HG02870 (cell line): ENCODE measurements at regions not wholly inside any gene's neighbourhood (a gene's known extent, or its start where the extent isn't known, plus 50 kb on each side); places are given as distances from the start of the nearest gene placed in this dataset.

Source experiments
- ATAC-seq: cut with Tn5 transposase; IDR thresholded peaks from one replicate; pipeline ENCODE4 v1.9.1; 2021; ENCODE audit warnings: mild to moderate bottlenecking, moderate library complexity; ENCODE audit not compliant: unreplicated experiment

DNA sequence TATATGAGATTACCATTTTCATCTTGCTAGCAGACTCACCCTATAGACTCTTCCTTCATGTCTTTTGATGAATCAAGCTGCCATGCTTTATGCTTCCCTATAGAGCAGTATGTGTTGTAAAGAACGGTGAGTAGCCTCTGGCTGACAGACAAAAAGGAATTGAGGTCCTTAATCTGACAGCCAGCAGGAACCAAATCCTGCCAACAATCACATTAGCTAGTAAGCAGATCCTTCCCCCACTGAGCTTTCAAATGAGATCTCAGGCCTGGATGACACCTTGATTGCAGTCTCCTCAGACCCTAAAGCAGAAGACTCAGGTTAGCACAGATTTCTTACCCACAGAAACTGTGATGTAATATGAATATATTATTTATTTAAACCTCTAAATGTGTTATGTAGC lies 577.0 kb downstream of the CDH11 start:
- ATAC-seq: no peak

DNA sequence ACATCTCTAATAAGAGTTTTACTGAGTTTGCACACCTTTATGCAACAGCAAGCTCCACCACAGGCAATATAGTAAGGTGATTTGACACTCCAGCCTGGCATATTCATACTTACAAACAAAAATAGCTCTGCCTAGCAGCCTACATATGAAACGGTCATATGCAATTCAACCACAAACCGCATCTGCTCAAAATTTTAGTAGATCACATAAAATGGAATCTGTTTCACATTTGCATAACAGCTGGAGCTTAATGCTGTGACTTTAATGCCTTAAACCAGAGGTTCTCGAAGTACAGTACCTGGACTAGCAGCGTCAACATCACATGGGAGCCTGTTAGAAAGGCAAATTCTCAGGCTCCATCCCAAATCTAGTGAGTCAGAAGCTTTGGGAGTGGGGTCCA lies 578.4 kb downstream of the CDH11 start:
- no peak for ATAC-seq

DNA sequence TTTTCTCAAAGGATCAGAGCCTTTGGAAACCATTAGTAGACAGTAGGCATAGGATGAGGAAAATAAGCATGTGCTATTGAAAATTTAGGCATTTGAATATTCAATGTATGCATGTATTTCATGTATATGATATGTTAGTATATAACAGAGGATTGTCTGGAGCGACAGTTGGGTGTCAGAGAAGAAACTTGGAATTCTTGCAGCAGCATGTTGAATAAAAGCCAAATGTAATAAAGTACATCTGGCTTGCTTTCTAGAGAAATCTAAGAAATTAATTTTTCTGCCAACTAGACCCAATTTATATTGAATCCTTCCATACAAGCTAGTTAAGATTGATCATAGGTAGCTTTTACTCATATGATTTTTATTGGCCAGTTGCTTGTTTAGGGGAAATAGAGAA lies 578.8 kb downstream of the CDH11 start:
- no peak for ATAC-seq

DNA sequence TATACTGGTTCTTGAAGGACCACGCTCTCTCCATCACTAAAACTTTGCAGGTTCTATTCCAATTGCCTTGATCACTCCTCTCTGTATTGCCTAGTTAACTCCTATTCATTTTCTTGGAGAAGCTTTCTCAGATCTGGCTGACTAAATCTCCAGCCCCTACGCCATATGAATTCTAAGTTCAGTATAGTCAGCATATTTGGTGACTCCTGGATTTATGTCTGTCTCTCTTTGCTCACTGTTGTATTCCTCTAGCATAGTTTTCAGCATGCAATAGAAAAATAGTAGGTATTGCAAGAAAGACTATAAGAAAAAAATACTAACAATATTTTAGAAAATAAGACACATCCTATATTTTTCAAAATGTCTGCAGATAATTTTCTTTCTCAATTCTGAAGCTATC lies 579.7 kb downstream of the CDH11 start:
- no peak for ATAC-seq

DNA sequence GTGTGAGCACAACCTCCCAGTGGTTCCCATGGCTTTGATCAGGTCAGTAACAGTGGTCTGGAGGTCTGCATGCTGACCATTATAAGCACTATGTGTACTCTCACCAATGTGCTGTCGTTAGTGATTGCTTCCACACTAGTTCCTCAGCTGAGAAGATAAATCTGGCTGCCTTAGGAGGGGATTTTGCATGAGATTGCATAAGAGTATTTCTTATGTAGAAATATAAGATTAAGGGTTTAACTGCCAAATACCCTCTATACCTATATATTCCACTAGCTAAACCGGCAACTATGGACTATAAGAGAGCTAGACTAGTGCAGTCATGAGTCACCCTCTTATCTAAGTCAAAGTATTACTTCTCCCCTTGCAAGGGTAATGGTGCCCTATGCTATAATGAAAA lies 580.2 kb downstream of the CDH11 start:
- ATAC-seq: no peak

DNA sequence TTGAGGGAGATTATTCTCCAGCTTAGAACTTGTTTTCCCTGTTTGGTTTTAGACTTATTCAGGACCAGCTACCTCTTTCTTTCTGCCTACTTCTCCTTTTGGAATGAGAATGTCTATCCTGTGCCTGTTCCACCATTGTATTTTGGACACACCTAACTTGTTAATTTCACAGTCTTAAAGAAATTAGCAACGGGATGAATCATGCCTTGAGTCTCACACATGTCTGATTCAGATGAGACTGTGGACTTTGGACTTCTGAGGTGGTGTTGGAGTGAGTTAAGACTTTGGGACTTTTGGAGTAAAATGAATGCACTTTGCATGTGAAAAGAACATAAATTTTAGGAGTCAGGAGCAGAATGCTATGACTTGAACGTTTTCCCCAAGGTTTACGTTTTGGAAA lies 581.4 kb downstream of the CDH11 start:
- no peak for ATAC-seq

DNA sequence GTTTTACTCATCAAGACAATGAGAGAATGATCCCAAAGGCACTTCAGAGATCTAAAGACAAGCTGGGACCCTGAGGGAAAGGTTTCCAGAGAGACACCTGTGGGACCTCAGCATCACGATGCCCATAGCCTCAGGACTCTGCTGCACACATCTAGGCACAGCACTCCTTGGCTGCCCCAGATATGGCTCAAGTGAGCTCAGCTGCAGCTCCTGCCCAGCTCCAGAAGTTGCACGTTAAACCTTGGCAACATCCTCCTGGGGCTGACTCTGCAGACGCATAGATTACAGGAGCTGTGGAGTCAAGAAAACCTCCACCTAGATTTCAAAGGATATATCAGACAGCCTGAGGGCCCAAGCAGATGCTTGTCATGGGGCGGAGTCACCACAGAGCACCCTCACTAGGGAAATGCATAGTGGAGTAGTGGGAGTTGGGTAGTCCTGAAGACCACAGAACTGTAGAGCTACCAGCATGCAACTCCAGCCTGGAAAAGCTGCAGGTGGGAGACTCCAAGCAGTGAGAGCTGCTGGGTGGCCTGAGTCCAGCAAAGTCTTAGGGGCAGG lies 582.0 kb downstream of the CDH11 start:
- ATAC-seq: no peak

DNA sequence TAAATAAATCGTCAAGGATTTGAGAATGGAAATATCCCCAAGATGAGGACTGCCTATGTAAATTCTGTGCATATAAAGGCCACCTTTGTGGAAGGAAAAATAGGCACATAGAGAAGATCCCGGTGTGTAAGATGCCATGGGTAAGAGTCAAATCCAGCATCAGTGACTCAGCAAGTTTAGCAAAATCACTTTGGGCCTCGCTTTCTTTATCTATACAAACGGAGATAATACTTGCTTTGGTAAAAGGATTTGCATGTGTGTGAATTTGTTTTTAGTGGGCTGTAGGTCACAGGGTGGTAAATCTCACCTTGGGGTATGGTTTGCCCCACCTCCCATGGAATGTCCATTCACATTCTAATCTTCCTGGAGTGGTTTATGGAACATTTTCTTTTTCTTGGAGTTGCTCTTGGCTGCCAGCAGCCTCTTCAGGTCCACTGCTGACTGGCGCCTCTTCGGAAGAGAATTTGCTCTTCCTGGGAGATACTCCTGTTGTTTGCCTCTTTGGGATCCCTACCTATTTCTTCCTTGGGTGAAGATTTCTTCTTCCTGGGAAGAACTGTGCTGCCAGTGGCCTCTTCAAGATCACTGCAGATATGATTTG lies 587.6 kb downstream of the CDH11 start:
- no peak for ATAC-seq

DNA sequence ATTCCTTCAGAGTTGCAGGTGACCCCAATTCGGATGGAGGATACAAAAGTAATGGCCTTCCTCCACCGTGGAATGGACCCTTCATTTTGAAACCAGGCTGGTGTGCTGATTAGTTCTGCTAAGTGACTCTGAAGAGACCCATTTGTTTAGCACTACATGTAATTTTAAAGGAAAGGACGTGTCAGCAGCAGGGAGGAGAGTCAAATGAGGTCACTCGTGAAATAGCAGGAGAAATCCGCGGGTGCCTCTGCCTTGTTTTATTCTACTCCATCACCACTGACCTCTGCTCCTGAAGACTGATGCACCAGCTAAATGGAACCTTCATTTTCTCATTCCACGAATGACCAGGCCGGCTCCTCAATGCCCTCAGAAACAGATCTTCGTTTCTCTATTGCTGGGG lies 589.2 kb downstream of the CDH11 start:
- ATAC-seq: no peak

DNA sequence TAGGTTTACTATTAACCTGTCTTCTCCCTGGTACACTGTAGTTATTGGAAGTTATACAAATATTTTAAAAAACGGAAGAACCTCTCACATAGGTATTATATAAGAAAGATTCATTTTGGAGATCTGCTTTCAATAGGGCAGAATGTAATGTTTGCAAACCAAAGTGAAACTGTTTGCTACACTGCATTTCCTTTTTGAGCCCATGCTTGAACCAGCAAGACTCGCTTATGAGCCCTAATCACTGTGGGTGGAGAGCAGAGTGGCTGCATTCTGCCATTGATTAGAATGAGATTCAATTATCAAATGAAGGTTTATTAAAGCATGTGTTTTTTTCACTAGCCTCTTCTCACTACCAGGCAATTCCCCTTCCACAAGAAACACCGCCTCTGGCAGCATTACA lies 589.7 kb downstream of the CDH11 start:
- no peak for ATAC-seq

DNA sequence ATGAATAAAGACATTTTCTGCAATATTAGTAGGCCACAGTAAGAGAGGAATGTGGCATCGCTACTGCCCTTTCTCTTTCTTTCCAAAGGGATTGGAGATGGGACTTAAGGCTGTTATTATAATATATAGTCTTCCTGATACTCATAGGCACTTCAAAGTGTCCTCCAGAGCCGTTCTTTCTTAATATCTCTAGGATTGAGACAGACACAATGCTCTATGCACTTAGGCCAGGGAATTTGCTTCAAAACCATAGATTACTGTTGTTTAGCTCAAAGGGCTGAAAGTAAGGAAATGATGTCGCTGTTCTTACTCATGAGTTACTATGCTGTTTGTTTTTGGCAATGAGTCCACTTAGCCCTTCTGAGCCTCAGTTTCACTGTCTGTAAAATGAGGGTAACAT lies 590.5 kb downstream of the CDH11 start:
- no peak for ATAC-seq

DNA sequence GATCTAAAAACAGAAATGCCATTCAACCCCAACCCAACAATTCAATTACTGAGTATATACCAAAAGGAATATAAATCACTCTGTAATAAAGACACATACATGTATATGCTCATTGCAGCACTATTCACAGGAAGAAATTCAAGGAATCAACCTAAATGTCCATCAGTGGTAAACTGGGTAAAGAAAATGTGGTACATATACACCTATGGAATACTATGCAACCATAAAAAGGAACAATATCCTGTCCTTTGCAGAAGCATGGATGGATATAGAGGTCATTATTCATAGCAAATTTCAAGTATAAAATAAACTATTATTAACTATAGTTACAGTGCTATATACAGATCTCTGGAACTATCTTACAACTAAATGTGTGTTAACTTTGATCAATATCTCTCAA lies 599.3 kb downstream of the CDH11 start:
- ATAC-seq: no peak

DNA sequence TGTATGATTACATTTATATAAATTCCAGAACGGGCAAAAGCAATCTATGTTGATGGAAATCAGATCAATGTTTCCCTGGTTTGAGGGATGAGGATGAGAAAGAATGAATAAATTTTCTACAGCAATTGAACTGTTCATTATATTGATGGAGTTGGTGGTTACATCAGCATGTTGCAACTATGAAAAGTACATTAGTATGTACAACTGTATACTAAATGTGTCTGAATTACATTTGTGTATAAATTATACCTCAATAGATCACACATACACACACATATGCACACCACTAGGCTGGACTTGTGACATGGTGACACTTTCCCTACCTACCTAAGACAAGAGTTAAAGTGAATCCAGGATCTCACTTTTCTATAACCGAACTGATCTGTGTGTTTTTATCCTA lies 608.0 kb downstream of the CDH11 start:
- no peak for ATAC-seq

DNA sequence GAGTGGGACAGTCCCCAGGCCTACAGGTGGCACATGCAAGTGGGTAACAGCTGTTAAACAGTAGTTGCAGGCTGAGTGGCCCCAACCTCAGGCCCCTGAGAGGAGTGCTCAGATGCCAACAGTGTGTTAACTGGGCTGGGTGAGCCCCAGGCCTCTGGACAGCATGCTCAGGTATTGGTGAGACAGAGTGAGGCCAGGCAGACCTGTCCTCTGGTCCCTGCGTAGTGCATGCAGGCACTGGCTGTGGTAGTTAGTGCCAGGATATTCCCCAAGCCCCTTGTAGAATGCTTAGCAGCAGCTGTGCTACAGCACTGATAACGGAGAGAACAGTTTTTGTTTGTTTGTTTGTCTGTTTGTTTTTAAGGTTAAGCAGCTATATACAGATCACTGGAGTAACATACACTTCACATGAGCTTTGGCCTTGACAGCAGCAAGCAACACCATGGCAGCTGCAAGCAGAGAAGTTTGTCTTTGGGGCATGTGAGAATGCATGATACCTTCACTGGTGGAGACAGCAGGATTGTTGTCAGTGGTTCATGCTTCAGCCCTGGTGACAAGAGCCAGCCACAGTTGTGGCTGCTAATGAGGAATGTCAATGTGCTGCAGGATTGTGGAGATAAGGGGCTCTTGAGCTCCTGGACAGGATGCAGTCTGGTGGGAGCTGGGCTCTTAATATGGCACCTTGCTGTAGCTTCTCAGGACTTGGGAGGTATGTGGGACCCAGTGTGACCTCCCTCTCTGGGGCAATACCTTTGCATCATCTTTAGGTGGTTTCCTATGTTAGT lies 614.4 kb downstream of the CDH11 start:
- ATAC-seq: no peak

DNA sequence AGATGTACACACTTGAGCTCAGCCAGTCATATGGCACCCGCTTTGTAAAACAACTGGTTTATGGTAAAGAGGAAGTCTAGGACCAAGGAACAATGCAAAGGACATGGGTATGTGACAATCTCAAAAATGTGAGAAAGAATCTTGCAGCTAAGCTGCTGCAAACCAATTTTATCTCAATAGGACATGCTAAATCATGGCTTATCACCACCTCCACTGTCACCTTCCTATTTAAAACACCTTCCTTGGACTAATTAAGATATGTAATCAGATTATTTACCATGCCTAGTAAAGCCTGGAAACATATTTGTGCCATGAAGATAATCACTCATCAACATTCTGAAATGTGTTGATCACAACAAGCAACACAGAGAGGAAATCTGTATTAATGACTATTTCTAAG lies 622.7 kb downstream of the CDH11 start:
- no peak for ATAC-seq

DNA sequence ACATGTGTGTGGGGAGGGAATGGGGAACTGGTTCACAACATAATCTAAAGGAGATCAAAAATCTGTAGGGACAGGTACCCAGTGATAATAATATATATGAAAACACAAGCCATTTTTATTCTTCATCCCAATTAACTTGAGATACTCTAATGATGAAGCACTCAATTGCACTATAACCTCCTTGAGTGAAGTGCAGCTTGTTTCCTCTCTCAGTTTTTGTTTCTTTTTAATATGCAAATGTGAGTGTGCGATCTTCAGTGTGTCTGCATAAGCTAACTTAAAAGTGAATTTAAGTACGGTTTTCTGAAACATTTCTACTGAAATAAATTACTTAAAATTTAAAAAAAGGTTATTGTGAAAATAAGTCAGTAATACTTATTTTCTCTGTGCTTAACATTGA lies 623.5 kb downstream of the CDH11 start:
- no peak for ATAC-seq

DNA sequence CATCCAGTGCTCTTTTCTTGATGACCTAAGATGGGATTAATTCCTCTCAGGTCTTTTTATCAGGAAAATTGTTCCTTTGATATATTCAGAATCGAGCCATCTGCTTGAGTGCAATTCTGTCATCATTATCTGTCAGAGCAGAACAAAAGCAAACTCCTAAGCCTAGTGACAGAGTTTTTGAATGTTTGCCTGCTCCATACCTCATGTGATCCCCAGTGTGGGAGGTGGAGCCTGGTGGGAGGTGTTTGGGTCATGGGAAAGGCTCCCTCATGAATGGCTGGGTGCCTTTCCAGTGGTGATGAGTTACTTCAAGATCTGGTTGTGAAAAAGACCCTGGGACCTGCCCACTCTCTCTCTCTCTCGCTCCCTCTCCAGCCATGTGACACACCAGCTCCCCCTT lies 628.2 kb downstream of the CDH11 start:
- no peak for ATAC-seq

DNA sequence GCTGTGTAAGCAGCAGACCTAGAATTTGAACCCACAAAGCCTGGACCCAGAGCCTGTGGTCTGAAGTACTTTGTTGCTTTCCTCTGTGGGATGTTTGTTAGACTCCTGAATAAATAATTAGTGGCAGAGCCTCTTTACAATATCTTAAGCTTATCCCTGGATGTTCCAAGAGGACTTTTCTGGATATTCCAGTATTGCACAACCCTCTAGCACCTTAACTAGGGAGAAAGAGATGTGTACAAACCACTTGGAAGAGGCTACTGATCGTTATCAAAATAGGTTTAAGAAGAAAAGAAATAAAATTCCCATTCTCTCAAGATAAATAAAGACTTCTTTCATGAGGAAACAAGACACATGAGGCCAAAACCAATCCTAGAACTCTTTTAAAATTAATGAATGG lies 632.4 kb downstream of the CDH11 start:
- no peak for ATAC-seq

DNA sequence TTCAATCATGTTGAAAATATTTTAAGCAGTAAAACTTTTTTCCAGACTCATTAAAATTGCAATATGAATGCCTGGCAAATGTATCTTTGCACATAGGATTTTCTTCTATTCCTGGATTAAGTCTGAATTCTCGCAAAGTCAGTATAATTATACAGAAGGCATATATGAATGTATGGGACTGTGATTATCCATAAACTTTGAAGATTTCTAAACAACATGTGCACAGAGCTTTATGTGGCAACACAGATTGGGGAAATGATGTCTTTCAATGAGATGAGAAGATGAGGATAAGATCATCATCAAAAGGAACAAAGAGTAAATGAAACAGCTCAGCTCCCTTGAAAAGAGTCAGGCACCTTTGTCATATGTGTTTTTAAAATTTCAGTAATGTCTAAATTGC lies 635.3 kb downstream of the CDH11 start:
- ATAC-seq: no peak

DNA sequence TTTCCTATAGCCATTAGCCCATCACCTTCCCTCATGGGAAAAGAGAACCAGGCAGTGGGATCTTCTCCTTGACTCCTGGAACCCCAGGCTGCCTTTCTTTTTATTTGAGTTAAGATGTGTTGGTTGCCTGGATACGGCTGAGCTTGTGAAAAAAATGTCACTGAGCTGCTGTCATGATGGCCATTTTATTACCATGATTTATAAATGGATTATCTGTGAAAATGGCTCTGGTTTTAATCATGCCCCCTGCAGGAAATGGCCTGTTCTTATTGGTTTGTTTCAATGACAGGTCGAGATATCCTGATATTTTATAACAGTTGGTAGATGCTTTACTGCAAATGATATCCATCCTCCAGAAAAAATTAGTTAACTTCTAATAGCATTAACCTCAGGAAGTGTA lies 640.4 kb downstream of the CDH11 start:
- no peak for ATAC-seq

DNA sequence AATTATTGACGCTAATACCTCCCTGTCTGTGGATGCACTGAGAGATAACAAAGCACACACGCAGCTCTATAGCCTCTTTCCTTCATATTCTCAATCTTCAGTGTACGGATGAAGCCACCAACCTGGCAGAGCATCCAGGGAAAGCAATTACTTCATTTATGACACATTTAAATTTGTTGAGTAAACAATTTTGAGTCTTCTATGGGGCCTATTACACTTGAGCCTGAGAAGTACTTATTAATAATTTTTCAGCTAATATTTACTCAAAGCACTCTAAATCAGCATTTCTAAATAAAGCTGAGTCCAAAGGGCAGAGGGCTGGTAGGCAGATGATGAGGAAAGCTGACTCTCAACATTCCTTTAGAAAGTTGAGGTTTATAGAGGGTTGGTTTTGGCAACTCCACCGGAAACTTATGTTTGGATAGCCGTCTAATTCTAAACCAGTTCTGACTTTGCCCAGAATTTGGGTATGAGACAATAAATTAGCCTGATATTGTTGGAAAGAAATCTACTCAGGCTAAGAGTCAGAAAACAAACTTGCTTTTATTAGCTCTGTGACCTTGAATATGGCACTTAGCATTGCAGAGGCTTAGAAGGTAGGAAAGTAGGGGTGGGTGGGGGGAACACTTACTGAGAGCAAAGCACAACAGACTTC lies 643.5 kb downstream of the CDH11 start:
- ATAC-seq: no peak
